ENCODE measurements at regions not wholly inside any gene's neighbourhood (a gene's known extent, or its start where the extent isn't known, plus 50 kb on each side); places are given as distances from the start of the nearest gene placed in this dataset.
"Not testable (repeated sequence)": the region's sequence is repeated elsewhere in the genome, so short reads cannot be mapped to it uniquely, and the experiment has no call there.

DNA sequence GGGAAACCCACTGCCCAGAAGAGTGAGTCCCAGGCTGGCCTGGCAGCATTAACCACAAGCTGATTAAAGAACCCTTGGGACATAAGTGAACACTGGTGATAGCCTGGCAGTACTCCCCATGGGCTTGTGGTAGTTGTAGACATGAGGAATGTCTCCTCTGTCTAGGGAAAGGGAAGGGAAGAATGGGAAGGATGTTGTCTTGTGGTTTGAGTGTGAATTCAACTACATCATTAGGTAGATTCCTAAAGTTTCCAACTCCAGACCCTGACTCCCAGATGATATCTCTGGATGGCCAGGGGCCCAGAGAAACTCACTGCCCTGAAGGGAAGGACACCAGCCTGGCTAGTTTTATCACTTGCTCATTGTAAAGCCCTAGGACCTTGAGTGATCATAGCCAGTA lies 1012.4 kb upstream of the COX7C start:
- H3K4me3 ChIP-seq (ENCODE audit: low read depth, low read length) = no peak overlapping the region
- TF ChIP-seq, protein P1, sequence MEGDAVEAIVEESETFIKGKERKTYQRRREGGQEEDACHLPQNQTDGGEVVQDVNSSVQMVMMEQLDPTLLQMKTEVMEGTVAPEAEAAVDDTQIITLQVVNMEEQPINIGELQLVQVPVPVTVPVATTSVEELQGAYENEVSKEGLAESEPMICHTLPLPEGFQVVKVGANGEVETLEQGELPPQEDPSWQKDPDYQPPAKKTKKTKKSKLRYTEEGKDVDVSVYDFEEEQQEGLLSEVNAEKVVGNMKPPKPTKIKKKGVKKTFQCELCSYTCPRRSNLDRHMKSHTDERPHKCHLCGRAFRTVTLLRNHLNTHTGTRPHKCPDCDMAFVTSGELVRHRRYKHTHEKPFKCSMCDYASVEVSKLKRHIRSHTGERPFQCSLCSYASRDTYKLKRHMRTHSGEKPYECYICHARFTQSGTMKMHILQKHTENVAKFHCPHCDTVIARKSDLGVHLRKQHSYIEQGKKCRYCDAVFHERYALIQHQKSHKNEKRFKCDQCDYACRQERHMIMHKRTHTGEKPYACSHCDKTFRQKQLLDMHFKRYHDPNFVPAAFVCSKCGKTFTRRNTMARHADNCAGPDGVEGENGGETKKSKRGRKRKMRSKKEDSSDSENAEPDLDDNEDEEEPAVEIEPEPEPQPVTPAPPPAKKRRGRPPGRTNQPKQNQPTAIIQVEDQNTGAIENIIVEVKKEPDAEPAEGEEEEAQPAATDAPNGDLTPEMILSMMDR (IDR thresholded peaks at IDR 0.05; ENCODE audit: insufficient read depth, low read length) = no peak
- no peak for DNase-seq (ENCODE audit: low read depth)

DNA sequence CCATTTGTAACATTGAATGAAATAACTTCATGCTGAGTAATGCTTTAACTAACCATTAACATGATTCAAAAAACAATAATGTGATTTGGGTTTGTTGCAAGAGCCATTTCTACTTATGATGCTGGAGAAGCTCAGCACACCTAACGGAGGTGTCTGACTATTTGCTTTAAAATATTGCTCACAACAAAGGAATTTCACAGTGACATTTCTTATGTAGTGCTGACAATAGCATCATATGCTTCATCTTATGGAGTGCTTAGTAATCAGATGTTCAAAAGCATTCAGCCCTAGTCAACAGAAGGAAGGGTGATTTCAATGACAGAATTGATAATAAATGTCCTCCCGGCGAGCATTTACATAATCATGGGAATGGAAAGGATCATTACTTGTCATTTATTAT lies 1003.3 kb upstream of the COX7C start:
- TF ChIP-seq, protein P1 (IDR thresholded peaks at IDR 0.05; ENCODE audit: insufficient read depth, low read length) = no peak
- no peak for DNase-seq (ENCODE audit: low read depth)
- no peak overlapping the region for H3K4me3 ChIP-seq (ENCODE audit: low read depth, low read length)

DNA sequence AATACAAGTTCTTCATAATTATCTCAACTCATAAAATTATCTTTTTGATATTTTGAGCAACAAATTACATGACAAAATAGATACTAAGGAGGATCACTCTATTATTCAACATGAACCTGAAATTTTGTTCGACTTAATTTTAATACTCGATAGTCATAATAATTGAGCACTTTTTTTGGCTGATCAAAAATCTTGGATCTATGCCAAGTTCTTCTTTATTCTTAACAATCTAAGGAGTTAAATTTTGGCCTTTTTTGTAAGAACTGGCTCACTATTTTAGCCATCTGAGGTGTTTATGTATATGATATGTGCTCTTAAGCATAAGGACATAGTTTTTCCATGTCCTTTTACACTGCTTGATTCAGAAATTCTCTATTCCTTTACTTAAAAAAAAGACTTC lies 996.1 kb upstream of the COX7C start:
- TF ChIP-seq, protein P1 (IDR thresholded peaks at IDR 0.05; ENCODE audit: insufficient read depth, low read length) = no peak
- no peak overlapping the region for H3K4me3 ChIP-seq (ENCODE audit: low read depth, low read length)
- no peak for DNase-seq (ENCODE audit: low read depth)

DNA sequence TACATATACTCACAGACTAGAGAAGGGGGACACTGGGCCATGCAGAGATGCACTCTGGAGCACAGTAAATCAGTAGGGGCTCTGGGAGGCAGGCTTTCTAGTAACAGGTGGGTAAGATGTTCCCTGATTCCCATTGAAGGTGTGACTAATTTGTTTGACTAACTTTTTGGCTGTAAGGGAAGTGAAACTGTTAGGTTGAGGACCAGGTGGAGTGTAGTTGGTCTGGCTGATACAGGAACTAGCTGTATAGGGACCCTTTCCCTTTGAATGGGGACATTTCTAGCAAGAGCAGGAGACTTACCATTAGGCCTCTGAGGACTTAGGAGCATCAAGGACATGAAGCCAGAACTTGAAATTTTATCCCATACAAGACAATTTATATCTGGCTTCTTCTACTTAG lies 989.6 kb upstream of the COX7C start:
- TF ChIP-seq, protein P1 (IDR thresholded peaks at IDR 0.05; ENCODE audit: insufficient read depth, low read length) = no peak
- DNase-seq (ENCODE audit: low read depth) = no peak
- H3K4me3 ChIP-seq (ENCODE audit: low read depth, low read length) = no peak overlapping the region

DNA sequence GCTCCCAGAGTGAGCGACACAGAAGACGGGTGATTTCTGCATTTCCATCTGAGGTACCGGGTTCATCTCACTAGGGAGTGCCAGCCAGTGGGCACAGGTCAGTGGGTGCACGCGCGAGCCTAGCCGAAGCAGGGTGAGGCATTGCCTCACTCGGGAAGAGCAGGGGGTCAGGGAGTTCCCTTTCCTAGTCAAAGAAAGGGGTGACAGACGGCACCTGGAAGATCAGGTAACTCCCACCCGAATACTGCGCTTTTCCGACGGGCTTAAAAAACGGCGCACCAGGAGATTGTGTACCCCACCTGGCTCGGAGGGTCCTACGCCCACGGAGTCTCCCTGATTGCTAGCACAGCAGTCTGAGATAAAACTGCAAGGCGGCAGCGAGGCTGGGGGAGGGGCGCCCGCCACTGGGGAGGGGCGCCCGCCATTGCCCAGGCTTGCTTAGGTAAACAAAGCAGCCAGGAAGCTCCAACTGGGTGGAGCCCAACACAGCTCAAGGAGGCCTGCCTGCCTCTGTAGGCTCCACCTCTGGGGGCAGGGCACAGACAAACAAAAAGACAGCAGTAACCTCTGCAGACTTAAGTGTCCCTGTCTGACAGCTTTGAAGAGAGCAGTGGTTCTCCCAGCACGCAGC lies 979.1 kb upstream of the COX7C start:
- H3K4me3 ChIP-seq (ENCODE audit: low read depth, low read length); DNase-seq (ENCODE audit: low read depth): not testable (repeated sequence)

DNA sequence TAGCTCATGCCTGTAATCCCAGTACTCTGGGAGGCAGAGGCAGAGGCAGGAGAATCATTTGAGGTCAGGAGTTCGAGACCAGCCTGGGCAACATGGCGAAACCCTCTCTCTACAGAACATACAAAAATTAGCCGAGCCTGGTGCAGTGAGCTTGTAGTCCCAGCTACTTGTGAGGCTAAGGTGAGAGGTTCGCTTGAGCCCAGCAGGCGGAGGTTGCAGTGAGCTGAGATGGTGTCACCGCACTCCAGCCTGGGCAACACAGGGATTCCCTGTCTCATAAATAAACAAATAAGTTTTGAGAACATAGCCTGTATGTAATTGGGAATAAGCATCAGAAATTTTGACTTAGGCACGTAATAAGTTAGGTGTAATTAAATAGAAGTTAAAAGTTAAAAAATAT lies 971.7 kb upstream of the COX7C start:
- no peak overlapping the region for H3K4me3 ChIP-seq (ENCODE audit: low read depth, low read length)
- DNase-seq (ENCODE audit: low read depth) = no peak

DNA sequence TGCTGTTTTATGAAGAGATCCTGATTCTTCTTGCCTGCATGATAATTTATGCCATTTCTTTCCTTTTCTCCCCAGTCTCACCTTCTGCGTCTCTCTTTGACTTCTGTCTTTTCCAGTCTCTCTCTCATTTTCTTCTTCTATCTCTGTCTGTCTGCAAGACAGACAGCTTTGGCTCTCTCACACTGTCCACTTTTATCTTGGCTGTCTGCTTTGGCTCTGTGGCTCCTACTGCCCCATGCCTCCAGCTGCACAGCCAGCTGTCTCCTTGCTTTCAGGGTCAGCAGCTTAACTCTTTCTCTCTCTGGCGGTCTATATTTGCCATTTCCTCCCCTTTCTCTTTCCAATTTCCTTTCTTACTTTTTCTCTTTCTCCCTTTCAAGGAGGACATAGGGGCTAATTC lies 971.1 kb upstream of the COX7C start:
- DNase-seq (ENCODE audit: low read depth) = no peak
- TF ChIP-seq, protein P1 (IDR thresholded peaks at IDR 0.05; ENCODE audit: insufficient read depth, low read length) = no peak
- no peak overlapping the region for H3K4me3 ChIP-seq (ENCODE audit: low read depth, low read length)

More for the DNA sequence above, 971.7 kb upstream of the COX7C start:
- TF ChIP-seq, protein P1 (IDR thresholded peaks at IDR 0.05; ENCODE audit: insufficient read depth, low read length) = no peak
